ENCODE measurements at regions not wholly inside any gene's neighbourhood (a gene's known extent, or its start where the extent isn't known, plus 50 kb on each side); places are given as distances from the start of the nearest gene placed in this dataset.
A peak's percentile ranks its signal among the peaks of the same experiment; 100 is the strongest.

DNA sequence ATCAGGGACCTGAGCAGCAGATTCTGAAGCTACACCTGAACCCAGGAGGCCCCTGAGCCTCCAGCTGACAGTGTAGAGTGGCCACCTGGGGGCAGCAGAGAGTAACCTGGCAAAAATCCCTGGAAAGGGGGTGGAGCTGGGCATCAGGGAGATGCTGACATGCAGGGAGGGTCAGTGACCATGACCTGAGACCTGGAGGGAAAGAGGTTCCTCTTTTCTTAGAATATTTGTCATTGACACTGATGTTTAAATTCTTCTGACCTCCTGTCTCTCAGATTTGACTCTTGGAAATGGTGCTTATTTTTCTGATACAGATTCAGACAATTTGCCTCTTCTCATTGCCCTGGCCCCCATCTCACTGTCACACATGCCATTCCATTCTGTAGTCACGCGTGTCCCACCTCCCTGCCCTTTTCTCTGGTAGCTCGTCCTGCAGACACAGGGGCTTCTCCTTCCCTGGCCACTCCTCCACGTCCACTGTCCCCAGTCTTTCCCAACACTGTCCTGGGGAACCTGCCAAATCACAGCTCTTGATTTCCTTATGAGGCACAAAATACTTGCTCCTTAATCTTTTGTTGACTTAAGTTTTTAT is 117.2 kb upstream of the IGLL5 start:
- TF ChIP-seq, protein P1, sequence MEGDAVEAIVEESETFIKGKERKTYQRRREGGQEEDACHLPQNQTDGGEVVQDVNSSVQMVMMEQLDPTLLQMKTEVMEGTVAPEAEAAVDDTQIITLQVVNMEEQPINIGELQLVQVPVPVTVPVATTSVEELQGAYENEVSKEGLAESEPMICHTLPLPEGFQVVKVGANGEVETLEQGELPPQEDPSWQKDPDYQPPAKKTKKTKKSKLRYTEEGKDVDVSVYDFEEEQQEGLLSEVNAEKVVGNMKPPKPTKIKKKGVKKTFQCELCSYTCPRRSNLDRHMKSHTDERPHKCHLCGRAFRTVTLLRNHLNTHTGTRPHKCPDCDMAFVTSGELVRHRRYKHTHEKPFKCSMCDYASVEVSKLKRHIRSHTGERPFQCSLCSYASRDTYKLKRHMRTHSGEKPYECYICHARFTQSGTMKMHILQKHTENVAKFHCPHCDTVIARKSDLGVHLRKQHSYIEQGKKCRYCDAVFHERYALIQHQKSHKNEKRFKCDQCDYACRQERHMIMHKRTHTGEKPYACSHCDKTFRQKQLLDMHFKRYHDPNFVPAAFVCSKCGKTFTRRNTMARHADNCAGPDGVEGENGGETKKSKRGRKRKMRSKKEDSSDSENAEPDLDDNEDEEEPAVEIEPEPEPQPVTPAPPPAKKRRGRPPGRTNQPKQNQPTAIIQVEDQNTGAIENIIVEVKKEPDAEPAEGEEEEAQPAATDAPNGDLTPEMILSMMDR (IDR thresholded peaks at IDR 0.05): peak in 4 of 6 experiments; percentile 32 to 82 (median 52)
- TF ChIP-seq POLR2A (IDR thresholded peaks at IDR 0.05): no peak

All from thyroid gland (tissue), 4 donors.